SU-DHL-6 (cell line): ENCODE measurements at regions not wholly inside any gene's neighbourhood (a gene's known extent, or its start where the extent isn't known, plus 50 kb on each side); places are given as distances from the start of the nearest gene placed in this dataset.
"Not testable (repeated sequence)": the region's sequence is repeated elsewhere in the genome, so short reads cannot be mapped to it uniquely, and the experiment has no call there.

ENCODE experiments used
- CTCF ChIP-seq: fragments of 200-600 bp; sonication (generic); IDR thresholded peaks from one replicate; pipeline ENCODE4 v1.5.1; 2017; ENCODE audit warnings: antibody characterized with exemption, mild to moderate bottlenecking, low read length, moderate library complexity; ENCODE audit not compliant: insufficient read depth, poor library complexity, severe bottlenecking
- EZH2phosphoT487 ChIP-seq: fragments of 200-600 bp; sonication (generic), shearing (Covaris generic); conservative IDR thresholded peaks from 2 replicates; pipeline ENCODE4 v1.6.1; 2018; ENCODE audit warnings: mild to moderate bottlenecking, antibody characterized with exemption, low read length, moderate library complexity, mixed read lengths

GRCh38 chr3:167019503-167019902, 360.6 kb downstream of the ZBBX start:
- TF ChIP-seq CTCF, EZH2phosphoT487: not testable (repeated sequence)
